ENCODE measurements at regions not wholly inside any gene's neighbourhood (a gene's known extent, or its start where the extent isn't known, plus 50 kb on each side); places are given as distances from the start of the nearest gene placed in this dataset.
A peak's percentile ranks its signal among the peaks of the same experiment; 100 is the strongest.

DNA sequence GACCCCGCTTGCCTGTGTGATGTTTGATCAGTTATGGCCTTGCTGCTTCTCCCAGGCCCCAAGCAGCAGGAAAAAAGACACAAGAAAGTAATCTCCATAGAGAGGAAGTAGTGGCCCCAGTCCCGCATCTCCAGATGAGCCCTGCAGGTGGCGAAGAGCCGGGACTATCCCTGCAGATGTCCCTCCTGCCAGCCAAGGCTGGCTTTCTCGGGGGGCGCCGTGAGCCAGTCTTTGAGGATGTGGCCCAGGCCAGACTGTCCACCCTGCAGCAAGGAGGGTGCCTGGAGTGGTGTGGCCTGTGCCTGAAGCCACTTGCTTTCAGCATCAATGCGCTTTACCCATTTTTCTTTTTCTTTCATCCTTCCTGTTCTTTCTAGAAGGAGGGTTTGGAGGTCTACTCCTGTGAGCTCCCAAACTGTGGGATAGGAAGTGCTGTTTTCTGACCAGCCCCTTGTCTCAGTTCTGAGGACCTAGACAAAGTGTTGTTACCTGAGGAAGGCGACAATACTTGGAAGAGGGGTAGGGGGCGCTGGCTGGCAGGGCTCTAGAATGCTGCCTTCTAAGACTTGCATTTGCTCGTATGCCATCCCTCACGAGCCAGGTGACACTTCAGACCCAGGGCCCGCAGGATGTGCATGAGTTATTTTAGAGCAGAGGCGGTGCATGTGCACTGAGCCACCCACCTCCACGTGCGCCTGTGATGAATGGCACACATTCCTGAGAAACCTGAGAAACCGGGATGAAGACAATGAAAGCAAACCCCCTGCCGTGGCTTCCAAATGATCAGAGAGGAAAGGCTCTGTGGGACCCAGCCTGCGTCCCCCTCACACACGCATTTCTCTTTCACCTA, 255.8 kb downstream of the FBXO15 start:
- Histone ChIP-seq H3K4me2 (no peak overlapping the region), H3K4me3 (no peak overlapping the region), H3K9me3 (ENCODE audit: low read depth) (no peaks in the 10 kb centered on the region), H3K79me2 (no peaks in the 10 kb centered on the region), H3K27ac (no peak overlapping the region), H3K4me1 (ENCODE audit: insufficient read depth) (no peaks in the 10 kb centered on the region), H3K36me3 (replicated peaks; ENCODE audit: insufficient read depth, low read depth) (no peaks in the 10 kb centered on the region), H2AFZ (no peak overlapping the region), H3K27me3 (no peaks in the 10 kb centered on the region), H4K20me1 (ENCODE audit: insufficient read depth, poor library complexity, severe bottlenecking) (no peaks in the 10 kb centered on the region), H3K9me2 (replicated peaks; ENCODE audit: insufficient read depth) (no peaks in the 10 kb centered on the region)
- whole genome bisulfite sequencing (ENCODE audit: low lambda C conversion rate, missing lambda C conversion rate): 35% methylated on average over 20 of the region's 20 CpGs
- DNase-seq (ENCODE audit: low spot score): peak; percentile 15
- TF ChIP-seq CTCF (IDR thresholded peaks at IDR 0.05; ENCODE audit: poor library complexity) (no peak), EZH2phosphoT487 (IDR thresholded peaks at IDR 0.05; ENCODE audit: low read depth, severe bottlenecking, unreplicated experiment) (no peak), EZH2 (IDR thresholded peaks at IDR 0.05; ENCODE audit: borderline replicate concordance) (no peak)

DNA sequence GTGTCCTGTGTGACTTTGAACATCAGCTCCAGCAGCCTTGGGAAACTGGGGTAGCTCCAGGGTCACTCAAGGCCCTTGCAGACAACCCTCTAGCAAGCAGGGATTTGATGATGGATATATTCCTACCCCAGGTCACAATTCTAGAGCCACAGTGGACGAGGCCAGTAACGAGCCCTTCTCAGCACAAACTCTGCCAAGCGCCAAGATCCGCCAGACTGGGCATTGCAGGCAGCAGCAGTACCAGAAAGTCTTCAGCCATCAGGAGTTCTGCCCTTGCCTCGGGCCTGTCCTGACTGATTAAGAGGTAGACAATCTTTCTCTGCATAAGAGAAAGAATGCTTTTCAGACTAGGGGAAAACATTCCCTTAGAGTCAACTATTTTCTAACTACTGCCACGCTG, 259.1 kb downstream of the FBXO15 start:
- Histone ChIP-seq H3K27me3 (no peaks in the 10 kb centered on the region), H3K36me3 (replicated peaks; ENCODE audit: insufficient read depth, low read depth) (no peaks in the 10 kb centered on the region), H4K20me1 (ENCODE audit: insufficient read depth, poor library complexity, severe bottlenecking) (no peaks in the 10 kb centered on the region), H3K9me2 (replicated peaks; ENCODE audit: insufficient read depth) (no peaks in the 10 kb centered on the region), H3K9me3 (ENCODE audit: low read depth) (no peaks in the 10 kb centered on the region), H3K27ac (no peak overlapping the region), H3K4me1 (ENCODE audit: insufficient read depth) (no peaks in the 10 kb centered on the region), H3K4me2 (no peak overlapping the region), H2AFZ (no peak overlapping the region), H3K4me3 (no peak overlapping the region), H3K79me2 (no peaks in the 10 kb centered on the region)
- 93% methylated on average over 6 of the region's 6 CpGs for WGBS (ENCODE audit: low lambda C conversion rate, missing lambda C conversion rate)
- no peak for DNase-seq (ENCODE audit: low spot score)
- TF ChIP-seq EZH2 (IDR thresholded peaks at IDR 0.05; ENCODE audit: borderline replicate concordance): no peak
- TF ChIP-seq EZH2phosphoT487 (IDR thresholded peaks at IDR 0.05; ENCODE audit: low read depth, severe bottlenecking, unreplicated experiment): no peak
- TF ChIP-seq CTCF (IDR thresholded peaks at IDR 0.05; ENCODE audit: poor library complexity): no peak

GRCh38 chr18:73887801-73888200, 259.8 kb downstream of the FBXO15 start:
- Histone ChIP-seq H3K4me2 (no peak overlapping the region), H2AFZ (no peak overlapping the region)
- TF ChIP-seq EZH2phosphoT487 (IDR thresholded peaks at IDR 0.05; ENCODE audit: low read depth, severe bottlenecking, unreplicated experiment): no peak
- no peak for TF ChIP-seq CTCF (IDR thresholded peaks at IDR 0.05; ENCODE audit: poor library complexity)
- no peak for TF ChIP-seq EZH2 (IDR thresholded peaks at IDR 0.05; ENCODE audit: borderline replicate concordance)

More at GRCh38 chr18:73887801-73888200, 259.8 kb downstream of the FBXO15 start:
- Histone ChIP-seq H3K9me3 (ENCODE audit: low read depth) (no peaks in the 10 kb centered on the region), H3K27me3 (no peaks in the 10 kb centered on the region), H3K27ac (no peak overlapping the region), H4K20me1 (ENCODE audit: insufficient read depth, poor library complexity, severe bottlenecking) (no peaks in the 10 kb centered on the region), H3K9me2 (replicated peaks; ENCODE audit: insufficient read depth) (no peaks in the 10 kb centered on the region), H3K4me3 (no peak overlapping the region), H3K79me2 (no peaks in the 10 kb centered on the region), H3K4me1 (ENCODE audit: insufficient read depth) (no peaks in the 10 kb centered on the region), H3K36me3 (replicated peaks; ENCODE audit: insufficient read depth, low read depth) (no peaks in the 10 kb centered on the region)
- 87% methylated on average over 3 of the region's 3 CpGs for WGBS (ENCODE audit: low lambda C conversion rate, missing lambda C conversion rate)
- DNase-seq (ENCODE audit: low spot score): no peak

Data from hepatocyte (in vitro differentiated cells).